ENCODE measurements at regions not wholly inside any gene's neighbourhood (a gene's known extent, or its start where the extent isn't known, plus 50 kb on each side); places are given as distances from the start of the nearest gene placed in this dataset.
"Not testable (repeated sequence)": the region's sequence is repeated elsewhere in the genome, so short reads cannot be mapped to it uniquely, and the experiment has no call there.

DNA sequence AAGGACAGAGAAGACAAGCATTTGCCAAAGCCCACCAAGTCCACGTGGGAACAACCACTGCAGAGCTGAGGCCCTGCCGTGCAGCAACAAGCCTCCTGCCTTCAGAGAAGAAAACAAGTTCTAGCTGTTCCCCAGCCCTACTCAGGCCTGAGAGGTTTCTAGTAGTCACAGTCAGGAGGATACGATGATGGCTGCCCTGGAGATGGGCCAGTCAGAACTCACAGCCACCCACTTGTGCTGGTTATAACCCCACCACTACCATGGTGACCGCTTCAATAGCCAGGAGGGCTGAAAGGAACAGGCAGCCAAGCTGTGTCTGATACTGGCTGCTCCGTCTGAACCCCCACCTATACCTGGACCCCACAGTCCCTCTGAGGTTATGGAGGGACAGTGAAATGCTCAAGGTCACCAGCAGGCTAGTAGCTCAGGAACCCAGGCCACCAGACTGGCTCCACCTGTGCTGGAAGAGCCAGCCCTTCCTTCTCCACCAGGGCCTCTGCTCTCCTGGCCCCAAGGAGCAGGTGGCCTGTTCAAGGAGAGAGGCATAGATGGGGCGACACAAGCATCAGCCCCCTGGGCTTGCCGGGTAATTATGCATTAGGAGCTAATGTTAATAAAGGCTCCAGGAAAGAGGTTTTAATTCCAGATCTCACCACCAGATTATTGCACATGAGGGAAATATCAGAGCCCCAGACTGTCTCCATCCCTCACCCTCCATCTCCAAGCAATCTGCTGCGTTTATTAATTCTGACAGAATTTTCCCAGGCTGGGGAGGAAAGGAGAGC lies 125.8 kb upstream of the PCBD1 start:
- Histone ChIP-seq H3K27ac (no peak overlapping the region), H3K4me3 (no peak overlapping the region), H3K36me3 (no peaks in the 10 kb centered on the region), H3K4me1 (no peaks in the 10 kb centered on the region), H3K27me3 (no peaks in the 10 kb centered on the region), H3K9me3 (no peaks in the 10 kb centered on the region)
- no peak for ATAC-seq (ENCODE audit: low FRiP score in 2 of 2)
- no peak for TF ChIP-seq EP300 (IDR thresholded peaks at IDR 0.05)
- TF ChIP-seq, protein P1, sequence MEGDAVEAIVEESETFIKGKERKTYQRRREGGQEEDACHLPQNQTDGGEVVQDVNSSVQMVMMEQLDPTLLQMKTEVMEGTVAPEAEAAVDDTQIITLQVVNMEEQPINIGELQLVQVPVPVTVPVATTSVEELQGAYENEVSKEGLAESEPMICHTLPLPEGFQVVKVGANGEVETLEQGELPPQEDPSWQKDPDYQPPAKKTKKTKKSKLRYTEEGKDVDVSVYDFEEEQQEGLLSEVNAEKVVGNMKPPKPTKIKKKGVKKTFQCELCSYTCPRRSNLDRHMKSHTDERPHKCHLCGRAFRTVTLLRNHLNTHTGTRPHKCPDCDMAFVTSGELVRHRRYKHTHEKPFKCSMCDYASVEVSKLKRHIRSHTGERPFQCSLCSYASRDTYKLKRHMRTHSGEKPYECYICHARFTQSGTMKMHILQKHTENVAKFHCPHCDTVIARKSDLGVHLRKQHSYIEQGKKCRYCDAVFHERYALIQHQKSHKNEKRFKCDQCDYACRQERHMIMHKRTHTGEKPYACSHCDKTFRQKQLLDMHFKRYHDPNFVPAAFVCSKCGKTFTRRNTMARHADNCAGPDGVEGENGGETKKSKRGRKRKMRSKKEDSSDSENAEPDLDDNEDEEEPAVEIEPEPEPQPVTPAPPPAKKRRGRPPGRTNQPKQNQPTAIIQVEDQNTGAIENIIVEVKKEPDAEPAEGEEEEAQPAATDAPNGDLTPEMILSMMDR (IDR thresholded peaks at IDR 0.05) = no peak
- TF ChIP-seq POLR2A (IDR thresholded peaks at IDR 0.05) = no peak
- TF ChIP-seq POLR2AphosphoS5 (IDR thresholded peaks at IDR 0.05) = no peak
- 83 to 92% methylated on average over 5 to 8 of the region's 8 CpGs for WGBS, 2 donors
- DNase-seq = no peak

DNA sequence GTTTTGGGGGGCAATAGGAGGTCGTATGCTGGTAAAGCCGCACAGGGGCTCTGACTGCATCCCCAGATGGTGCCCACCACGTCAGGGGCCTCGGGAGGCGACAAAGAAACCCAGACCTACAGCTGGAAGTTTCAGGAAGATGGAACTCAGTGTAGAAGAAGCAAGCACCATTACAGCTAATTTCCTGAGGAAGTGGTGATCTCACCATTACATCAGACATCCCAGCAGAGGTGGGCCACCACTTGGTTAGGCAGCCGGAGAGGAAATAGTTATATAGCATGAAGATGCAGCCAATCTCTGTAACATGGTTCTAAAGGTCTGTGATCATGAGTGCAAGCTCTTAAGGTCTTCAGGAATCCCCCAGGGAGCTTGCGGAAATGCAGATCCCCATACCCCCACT lies 127.3 kb upstream of the PCBD1 start:
- WGBS, 2 donors = 50 to 58% methylated on average over 7 of the region's 7 CpGs
- Histone ChIP-seq H3K36me3 (no peaks in the 10 kb centered on the region), H3K27ac (no peak overlapping the region), H3K4me1 (no peaks in the 10 kb centered on the region), H3K27me3 (no peaks in the 10 kb centered on the region), H3K9me3 (no peaks in the 10 kb centered on the region), H3K4me3 (no peak overlapping the region)
- ATAC-seq (ENCODE audit: low FRiP score in 2 of 2) (no peak), DNase-seq (no peak)
- TF ChIP-seq EP300 (IDR thresholded peaks at IDR 0.05) = no peak
- no peak for TF ChIP-seq POLR2A (IDR thresholded peaks at IDR 0.05)
- TF ChIP-seq, protein P1 (IDR thresholded peaks at IDR 0.05) = no peak
- no peak for TF ChIP-seq POLR2AphosphoS5 (IDR thresholded peaks at IDR 0.05)

DNA sequence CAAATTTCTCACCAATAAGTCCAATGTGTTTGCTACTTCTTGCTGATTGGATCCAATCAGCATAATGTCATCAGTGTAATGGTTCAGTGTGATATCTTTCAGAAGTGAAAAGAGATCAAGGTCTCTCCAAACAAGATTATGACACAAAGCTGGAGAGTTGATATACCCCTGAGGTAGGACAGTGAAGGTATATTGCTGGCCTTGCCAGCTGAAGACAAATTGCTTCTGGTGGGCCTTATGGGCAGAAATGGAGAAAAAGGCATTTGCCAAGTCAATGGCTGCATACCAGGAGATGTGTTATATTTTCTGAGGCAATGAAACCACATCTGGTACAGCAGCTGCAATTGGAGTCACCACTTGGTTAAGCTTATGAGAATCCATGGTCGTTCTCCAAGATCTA lies 131.7 kb upstream of the PCBD1 start:
- not testable (repeated sequence) for H3K27me3 ChIP-seq; DNase-seq; H3K4me1 ChIP-seq; H3K4me3 ChIP-seq; H3K36me3 ChIP-seq; H3K27ac ChIP-seq; ATAC-seq (ENCODE audit: low FRiP score in 2 of 2); H3K9me3 ChIP-seq
- 69 to 76% methylated on average over 1 of the region's 1 CpG for WGBS, 2 donors

DNA sequence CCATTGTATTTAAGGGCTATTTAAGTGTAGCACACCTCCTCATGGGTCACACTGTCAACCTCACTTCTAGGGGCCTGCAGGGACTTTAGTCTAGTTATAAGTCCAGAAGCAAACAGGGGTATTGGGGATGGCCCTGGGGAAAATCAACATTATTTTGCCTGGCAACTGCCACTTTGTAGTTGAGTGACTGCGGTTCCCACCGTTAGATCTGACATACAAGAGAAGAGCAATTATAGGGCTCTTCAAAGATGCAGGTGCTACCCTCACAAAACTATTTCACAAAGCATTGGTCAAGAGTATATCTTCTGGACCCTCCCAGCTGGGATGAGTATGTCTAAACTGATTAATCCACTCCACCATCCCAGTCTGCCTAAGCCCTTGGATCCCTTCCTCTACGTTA lies 133.0 kb upstream of the PCBD1 start:
- Histone ChIP-seq H3K27me3 (no peaks in the 10 kb centered on the region), H3K4me3 (no peak overlapping the region), H3K9me3 (peaks cover 0 to 5% (median 2%) of the 10 kb centered on the region in 4 donors), H3K36me3 (no peaks in the 10 kb centered on the region), H3K27ac (no peak overlapping the region), H3K4me1 (no peaks in the 10 kb centered on the region)
- DNase-seq (no peak), ATAC-seq (ENCODE audit: low FRiP score in 2 of 2) (no peak)
- TF ChIP-seq EP300 (IDR thresholded peaks at IDR 0.05) (no peak), POLR2AphosphoS5 (IDR thresholded peaks at IDR 0.05) (no peak), POLR2A (IDR thresholded peaks at IDR 0.05) (no peak)
- TF ChIP-seq, protein P1 (IDR thresholded peaks at IDR 0.05) = no peak
- WGBS, 2 donors = 91 to 96% methylated on average over 3 of the region's 3 CpGs

DNA sequence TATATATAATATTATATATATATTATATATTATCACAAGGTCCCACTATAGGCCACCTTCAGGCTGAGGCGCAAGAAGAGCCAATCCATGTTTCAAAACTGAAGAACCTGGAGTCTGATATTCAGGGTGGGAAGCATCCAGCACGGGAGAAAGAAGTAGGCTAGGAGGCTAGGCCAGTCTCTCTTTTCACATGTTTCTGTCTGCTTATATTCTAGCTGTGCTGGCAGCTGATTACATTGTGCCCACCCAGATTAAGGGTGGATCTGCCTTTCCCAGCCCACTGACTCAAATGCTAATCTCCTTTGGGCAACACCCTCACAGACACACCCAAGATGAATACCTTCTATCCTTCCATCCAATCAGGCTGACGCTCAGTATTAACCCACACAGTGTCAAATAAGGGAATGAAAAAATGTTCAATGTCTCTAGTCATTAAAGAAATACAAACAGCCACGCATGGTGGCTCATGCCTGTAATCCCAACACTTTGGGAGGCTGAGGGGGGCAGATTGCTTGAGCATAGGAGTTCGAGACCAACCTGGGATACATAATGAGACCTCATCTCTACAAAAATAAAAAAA lies 135.4 kb upstream of the PCBD1 start:
- 93% methylated on average over 5 of the region's 5 CpGs for WGBS, 2 donors
- Histone ChIP-seq H3K36me3 (no peaks in the 10 kb centered on the region), H3K9me3 (peaks cover 0 to 5% (median 2%) of the 10 kb centered on the region in 4 donors), H3K4me3 (no peak overlapping the region), H3K4me1 (no peaks in the 10 kb centered on the region), H3K27me3 (no peaks in the 10 kb centered on the region), H3K27ac (no peak overlapping the region)
- no peak for ATAC-seq (ENCODE audit: low FRiP score in 2 of 2)
- DNase-seq = no peak
- TF ChIP-seq EP300 (IDR thresholded peaks at IDR 0.05) = no peak

DNA sequence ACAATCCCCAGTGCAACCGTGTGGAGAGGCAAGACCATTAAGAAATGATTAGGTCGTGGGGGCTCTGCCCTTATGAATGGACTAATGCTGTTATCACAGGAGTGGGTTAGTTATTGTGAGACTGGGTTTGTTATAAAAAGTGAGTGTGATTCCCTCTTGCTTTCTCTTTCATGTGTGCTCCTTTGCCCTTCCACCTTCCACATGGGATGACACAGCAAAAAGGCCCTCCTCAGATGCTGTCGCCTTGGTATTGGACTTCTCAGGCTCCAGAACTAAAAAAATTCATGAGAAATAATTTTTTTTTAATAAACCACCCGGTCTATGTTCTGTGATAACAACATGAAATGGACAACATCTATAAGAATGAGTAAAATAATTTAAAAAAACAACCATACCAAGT lies 136.1 kb upstream of the PCBD1 start:
- ATAC-seq (ENCODE audit: low FRiP score in 2 of 2) (no peak), DNase-seq (no peak)
- TF ChIP-seq POLR2AphosphoS5 (IDR thresholded peaks at IDR 0.05) (no peak), EP300 (IDR thresholded peaks at IDR 0.05) (no peak), POLR2A (IDR thresholded peaks at IDR 0.05) (no peak)
- TF ChIP-seq, protein P1 (IDR thresholded peaks at IDR 0.05) = no peak
- Histone ChIP-seq H3K27me3 (no peaks in the 10 kb centered on the region), H3K9me3 (peaks cover 0 to 5% (median 2%) of the 10 kb centered on the region in 4 donors), H3K36me3 (no peaks in the 10 kb centered on the region), H3K4me3 (no peak overlapping the region), H3K27ac (no peak overlapping the region), H3K4me1 (no peaks in the 10 kb centered on the region)
- WGBS, 2 donors = 55 to 64% methylated on average over 4 of the region's 4 CpGs

All from upper lobe of left lung (tissue), 6 donors.